ENCODE measurements at regions not wholly inside any gene's neighbourhood (a gene's known extent, or its start where the extent isn't known, plus 50 kb on each side); places are given as distances from the start of the nearest gene placed in this dataset.

DNA sequence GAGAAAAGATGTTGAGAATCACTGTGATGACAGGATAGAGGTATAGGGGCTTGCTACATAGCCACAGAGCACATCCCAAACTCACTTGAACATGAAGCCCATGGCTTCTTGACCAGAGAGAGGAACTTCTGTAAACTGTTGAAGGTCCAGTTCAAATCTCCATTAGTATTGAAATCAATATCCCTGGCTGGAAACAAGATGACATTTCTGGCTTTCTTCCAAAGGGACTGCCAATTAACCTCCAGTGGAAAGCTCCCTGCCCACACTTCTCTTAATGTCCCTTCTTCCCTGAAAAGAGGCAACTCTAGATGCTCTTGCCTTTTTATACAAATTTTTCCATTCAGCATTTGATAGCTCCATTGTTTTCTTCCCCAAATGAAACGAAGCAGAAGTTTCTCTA, 612.1 kb downstream of the EBF1 start:
- Histone ChIP-seq H3K4me1 (ENCODE audit: control insufficient read depth in 1 of 2, insufficient read depth in 2 of 2, low read length in 2 of 2) (no peaks in the 10 kb centered on the region), H3K79me2 (ENCODE audit: insufficient read depth, low read length) (no peaks in the 10 kb centered on the region), H3K9ac (ENCODE audit: insufficient read depth, low read length, poor library complexity, severe bottlenecking) (no peak overlapping the region), H3K9me3 (replicated peaks in 1 of 2; ENCODE audit: control insufficient read depth in 1 of 2, insufficient read depth in 1 of 2, low read length in 2 of 2) (no peaks in the 10 kb centered on the region), H2AFZ (ENCODE audit: insufficient read depth, low read depth, low read length, poor library complexity, severe bottlenecking) (no peak overlapping the region), H3K27me3 (ENCODE audit: control insufficient read depth in 2 of 2, insufficient read depth in 2 of 2, low read length in 2 of 2) (no peaks in the 10 kb centered on the region), H3K4me2 (replicated peaks; ENCODE audit: extremely low read depth, low read length, poor library complexity, severe bottlenecking) (no peak overlapping the region), H3K27ac (ENCODE audit: low read depth in 1 of 2, low read length in 2 of 2) (no peak overlapping the region), H4K20me1 (ENCODE audit: insufficient read depth, low read length) (no peaks in the 10 kb centered on the region), H3K36me3 (replicated peaks in 1 of 2; ENCODE audit: control insufficient read depth in 1 of 2, insufficient read depth in 2 of 2, low read length in 2 of 2) (no peaks in the 10 kb centered on the region), H3K4me3 (replicated peaks in 1 of 3; ENCODE audit: low read depth in 2 of 3, low read length in 3 of 3) (no peak overlapping the region)
- Mint-ChIP-seq H3K27me3 (ENCODE audit: low read depth in 3 of 3) (peaks cover 3 to 4% (median 4%) of the 10 kb centered on the region in 3 donors), H3K4me1 (peaks cover 1% of the 10 kb centered on the region), H3K36me3 (no peaks in the 10 kb centered on the region), H3K27ac (no peak overlapping the region), H3K4me3 (no peak overlapping the region), H3K9me3 (peaks cover 0 to 2% (median 0%) of the 10 kb centered on the region in 7 donors)
- no peak for DNase-seq
- TF ChIP-seq, protein P1, sequence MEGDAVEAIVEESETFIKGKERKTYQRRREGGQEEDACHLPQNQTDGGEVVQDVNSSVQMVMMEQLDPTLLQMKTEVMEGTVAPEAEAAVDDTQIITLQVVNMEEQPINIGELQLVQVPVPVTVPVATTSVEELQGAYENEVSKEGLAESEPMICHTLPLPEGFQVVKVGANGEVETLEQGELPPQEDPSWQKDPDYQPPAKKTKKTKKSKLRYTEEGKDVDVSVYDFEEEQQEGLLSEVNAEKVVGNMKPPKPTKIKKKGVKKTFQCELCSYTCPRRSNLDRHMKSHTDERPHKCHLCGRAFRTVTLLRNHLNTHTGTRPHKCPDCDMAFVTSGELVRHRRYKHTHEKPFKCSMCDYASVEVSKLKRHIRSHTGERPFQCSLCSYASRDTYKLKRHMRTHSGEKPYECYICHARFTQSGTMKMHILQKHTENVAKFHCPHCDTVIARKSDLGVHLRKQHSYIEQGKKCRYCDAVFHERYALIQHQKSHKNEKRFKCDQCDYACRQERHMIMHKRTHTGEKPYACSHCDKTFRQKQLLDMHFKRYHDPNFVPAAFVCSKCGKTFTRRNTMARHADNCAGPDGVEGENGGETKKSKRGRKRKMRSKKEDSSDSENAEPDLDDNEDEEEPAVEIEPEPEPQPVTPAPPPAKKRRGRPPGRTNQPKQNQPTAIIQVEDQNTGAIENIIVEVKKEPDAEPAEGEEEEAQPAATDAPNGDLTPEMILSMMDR (IDR thresholded peaks at IDR 0.05): no peak
- 83% methylated on average over 1 of the region's 1 CpG for WGBS (ENCODE audit: insufficient coverage)
- intact Hi-C loops (cut with micrococcal nuclease): no loop called here

DNA sequence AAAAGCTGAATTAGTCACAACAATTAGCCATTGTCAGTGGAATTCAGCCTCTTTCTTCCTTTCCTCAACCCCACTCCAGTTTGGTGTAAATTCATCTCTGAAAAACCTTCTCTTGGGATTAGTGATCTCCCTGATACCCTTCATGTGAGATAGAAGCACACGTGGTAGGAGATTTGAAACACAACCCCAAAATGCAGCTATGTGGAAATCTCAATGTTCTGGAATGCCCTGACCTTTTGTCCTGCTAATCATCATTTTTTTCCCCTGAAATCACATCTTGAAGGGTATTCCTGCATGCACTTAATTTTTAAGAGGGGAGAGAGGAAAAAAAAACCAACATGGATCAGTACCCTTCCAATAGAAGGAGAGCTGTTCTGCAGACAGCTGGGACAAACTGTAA, 612.6 kb downstream of the EBF1 start:
- WGBS (ENCODE audit: insufficient coverage): no CpG with 5 or more reads among the region's 1 CpG
- DNase-seq: no peak
- Histone ChIP-seq H3K9ac (ENCODE audit: insufficient read depth, low read length, poor library complexity, severe bottlenecking) (no peak overlapping the region), H3K27ac (ENCODE audit: low read depth in 1 of 2, low read length in 2 of 2) (no peak overlapping the region), H3K79me2 (ENCODE audit: insufficient read depth, low read length) (no peaks in the 10 kb centered on the region), H3K4me1 (ENCODE audit: control insufficient read depth in 1 of 2, insufficient read depth in 2 of 2, low read length in 2 of 2) (no peaks in the 10 kb centered on the region), H3K36me3 (replicated peaks in 1 of 2; ENCODE audit: control insufficient read depth in 1 of 2, insufficient read depth in 2 of 2, low read length in 2 of 2) (no peaks in the 10 kb centered on the region), H3K27me3 (ENCODE audit: control insufficient read depth in 2 of 2, insufficient read depth in 2 of 2, low read length in 2 of 2) (no peaks in the 10 kb centered on the region), H3K9me3 (replicated peaks in 1 of 2; ENCODE audit: control insufficient read depth in 1 of 2, insufficient read depth in 1 of 2, low read length in 2 of 2) (no peaks in the 10 kb centered on the region), H4K20me1 (ENCODE audit: insufficient read depth, low read length) (no peaks in the 10 kb centered on the region), H3K4me3 (replicated peaks in 1 of 3; ENCODE audit: low read depth in 2 of 3, low read length in 3 of 3) (no peak overlapping the region), H2AFZ (ENCODE audit: insufficient read depth, low read depth, low read length, poor library complexity, severe bottlenecking) (no peak overlapping the region), H3K4me2 (replicated peaks; ENCODE audit: extremely low read depth, low read length, poor library complexity, severe bottlenecking) (no peak overlapping the region)
- Mint-ChIP-seq H3K4me1 (peaks cover 1% of the 10 kb centered on the region), H3K36me3 (no peaks in the 10 kb centered on the region), H3K4me3 (no peak overlapping the region), H3K27me3 (ENCODE audit: low read depth in 3 of 3) (peaks cover 1 to 6% (median 3%) of the 10 kb centered on the region in 3 donors), H3K9me3 (peaks cover 0 to 2% (median 0%) of the 10 kb centered on the region in 7 donors), H3K27ac (no peak overlapping the region)
- intact Hi-C loops (cut with micrococcal nuclease): no loop called here
- TF ChIP-seq, protein P1 (IDR thresholded peaks at IDR 0.05): no peak
